HG03139 (cell line): ENCODE measurements at regions not wholly inside any gene's neighbourhood (a gene's known extent, or its start where the extent isn't known, plus 50 kb on each side); places are given as distances from the start of the nearest gene placed in this dataset.
A peak's percentile ranks its signal among the peaks of the same experiment; 100 is the strongest.

ENCODE experiments used
- ATAC-seq: cut with Tn5 transposase; IDR thresholded peaks from one replicate; pipeline ENCODE4 v1.9.1; 2021; ENCODE audit not compliant: unreplicated experiment

DNA sequence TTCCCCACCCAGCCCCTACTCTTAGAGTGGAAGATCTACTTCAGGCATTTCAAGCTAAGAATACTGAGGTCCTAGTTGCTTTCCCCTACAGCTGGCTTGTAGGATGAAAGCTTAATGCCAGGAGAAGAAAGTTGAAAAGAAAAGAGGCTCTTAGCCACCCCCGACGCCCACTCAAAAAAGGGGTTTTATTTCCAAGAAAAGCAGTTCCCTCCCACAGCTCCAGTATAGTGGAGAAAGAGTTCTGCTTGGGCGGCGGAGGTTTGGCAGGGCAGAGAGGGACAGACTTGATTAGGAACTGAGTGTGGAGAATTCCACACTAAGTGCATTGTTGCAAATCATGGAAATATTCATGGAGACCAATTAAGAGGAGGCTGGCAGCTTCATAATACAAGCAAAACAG is 470.9 kb downstream of the ETS1 start:
- no peak for ATAC-seq

DNA sequence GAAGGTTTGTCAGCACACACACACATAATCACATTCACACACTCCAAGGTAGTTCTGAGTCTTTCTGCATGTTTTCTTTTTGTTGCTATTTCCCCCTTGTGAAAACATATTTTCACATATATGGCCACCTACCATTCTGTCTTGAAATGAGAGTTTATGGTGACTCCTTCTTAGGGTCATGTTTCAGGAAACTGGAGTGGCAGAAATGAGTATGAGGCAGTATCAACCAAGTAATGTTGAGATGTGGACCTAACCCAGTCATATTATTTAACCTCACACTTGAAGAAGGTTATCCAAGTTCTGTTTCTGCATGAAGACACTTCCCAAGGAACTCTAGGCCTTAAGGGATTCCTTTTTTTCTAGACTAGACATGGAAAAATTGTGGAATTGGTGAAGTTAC is 481.4 kb downstream of the ETS1 start:
- no peak for ATAC-seq

DNA sequence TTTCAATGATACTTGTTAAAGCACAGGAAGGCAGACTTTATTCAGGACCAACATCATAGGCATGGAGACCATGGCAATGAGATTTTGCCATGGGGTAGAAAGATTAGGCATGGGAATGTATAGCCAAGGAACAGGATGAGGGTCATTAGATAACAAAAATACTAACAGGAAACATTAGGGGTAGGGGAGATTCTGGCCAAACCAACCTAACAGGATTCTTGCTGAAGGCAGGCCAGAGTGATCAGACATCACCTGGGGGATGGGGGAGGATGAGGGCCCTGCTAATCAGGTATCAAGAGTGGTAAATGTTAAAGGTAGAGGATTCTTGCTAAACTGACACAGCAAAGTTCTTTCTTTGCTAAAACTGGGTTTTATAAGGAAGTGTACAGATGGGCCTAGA is 481.8 kb downstream of the ETS1 start:
- no peak for ATAC-seq

DNA sequence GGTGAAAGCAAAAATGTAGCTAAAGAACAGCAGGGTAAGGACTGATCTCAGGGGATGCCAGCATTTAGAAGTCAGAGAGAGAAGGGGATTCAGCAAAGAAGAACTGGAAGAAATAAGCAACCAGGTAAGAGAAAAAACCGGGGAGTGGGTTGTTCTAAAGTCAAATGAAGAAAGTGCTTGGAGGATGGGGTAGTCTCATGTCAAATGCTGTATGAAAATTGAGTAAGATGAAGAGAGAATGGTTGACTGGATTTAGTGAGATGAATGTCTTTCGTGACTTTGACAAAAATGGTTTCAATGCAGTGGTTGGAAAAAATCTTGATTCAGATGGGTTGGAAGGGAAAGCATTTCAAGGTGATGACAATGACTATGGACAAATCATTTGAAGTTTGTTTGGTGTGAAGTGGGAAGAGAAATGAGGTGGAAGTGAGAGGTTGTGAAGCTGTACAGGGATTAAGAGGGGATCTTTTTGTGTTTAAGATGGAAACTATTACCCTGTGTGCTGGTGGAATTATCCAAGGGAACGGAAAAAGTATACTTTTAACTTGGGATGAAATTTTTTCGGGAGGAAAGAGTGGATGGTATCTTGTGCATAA is 484.0 kb downstream of the ETS1 start:
- no peak for ATAC-seq

DNA sequence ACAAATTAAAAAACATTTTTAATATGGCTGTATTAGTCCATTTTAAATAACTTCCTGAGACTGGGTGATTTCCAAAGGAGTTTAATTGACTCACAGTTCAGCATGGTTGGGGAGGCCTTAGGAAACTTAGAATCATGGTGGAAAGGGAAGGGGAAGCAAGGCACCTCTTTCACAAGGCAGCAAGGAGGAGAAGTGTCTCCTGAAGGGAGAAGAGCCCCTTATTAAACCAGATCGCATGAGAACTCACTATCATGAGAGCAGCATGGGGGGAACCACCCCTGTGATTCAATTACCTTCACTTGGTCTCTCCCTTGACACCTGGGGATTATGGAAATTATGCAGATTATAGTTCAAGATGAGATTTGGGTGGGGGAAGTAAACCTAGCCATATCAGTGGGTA is 488.6 kb downstream of the ETS1 start:
- no peak for ATAC-seq

DNA sequence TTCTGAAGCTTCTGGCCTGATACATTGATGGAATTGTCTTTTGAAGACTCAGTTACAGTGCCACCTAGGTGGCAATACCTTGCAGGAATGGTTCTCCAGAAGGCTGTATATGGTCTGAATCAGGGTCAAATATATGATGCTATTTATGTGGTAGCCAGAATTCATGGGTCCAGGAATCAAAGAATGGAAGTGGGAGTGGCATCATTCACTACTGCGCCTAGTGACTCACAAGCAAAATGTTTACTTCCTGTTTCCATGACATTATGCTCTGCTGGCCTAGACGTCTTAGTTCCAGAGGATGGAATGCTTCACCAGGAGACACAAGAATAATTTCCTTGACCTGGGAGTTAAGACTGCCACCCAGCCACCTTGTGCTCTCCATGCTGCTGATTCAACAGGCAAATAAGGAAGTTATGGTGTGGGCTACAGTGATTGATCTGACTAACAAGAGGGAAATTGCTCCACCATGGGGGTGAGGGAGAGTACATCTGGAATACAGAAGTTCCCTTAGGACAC is 491.8 kb downstream of the ETS1 start:
- no peak for ATAC-seq

DNA sequence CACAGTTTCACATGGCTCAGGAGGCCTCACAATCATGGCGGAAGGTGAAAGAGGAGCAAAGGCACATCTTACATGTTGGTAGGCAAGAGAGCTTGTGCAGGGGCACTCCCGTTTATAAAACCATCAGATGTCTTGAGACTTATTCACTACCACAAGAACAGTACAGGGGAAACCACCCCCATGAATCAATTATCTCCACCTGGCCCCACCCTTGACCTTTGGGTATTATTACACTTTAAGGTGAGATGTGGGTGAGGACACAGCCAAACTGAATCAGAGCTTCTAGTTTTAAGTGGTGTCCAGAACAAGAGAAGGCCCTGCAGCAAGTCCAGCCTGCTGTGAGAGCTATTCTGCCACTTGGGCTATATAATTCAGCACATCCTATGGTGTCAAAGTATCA is 493.7 kb downstream of the ETS1 start:
- no peak for ATAC-seq

DNA sequence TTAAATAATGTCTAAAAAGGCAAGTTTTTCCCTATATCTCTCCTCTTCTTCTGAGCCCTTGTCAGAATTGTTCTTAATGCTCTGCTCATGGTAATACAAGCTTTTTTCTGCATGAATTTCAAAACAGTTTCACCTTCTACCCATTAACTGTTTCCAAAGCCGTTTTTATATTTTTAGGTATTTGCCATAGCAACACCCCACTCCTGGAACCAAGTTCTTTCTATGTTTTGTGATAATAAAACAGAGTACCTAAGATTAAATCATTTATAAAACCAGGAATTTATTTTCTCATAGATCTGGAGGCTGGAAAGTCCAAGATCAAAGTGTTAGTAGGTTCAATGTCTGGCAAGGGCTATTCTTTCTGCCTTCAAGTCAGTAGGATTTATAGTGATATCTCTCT is 497.4 kb downstream of the ETS1 start:
- no peak for ATAC-seq

DNA sequence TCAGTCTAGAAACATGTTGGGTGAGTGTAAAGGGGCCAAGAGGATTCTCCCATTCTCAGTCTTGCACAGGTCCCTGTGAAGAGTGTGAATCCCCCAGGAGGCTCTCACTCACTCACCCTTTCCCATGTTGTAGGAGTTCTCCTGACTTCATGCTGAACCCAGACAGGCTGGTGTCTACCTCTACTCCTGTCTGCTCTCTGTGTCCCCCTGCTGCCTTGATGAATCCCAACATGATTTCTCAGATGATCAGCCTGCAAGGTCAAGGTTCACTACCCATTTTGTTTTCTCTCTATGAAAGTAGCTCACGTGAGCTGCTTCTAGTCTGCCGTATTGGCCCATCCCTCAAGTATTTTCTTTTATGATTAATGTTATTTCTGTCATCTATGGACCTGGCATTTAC is 500.6 kb downstream of the ETS1 start:
- no peak for ATAC-seq

DNA sequence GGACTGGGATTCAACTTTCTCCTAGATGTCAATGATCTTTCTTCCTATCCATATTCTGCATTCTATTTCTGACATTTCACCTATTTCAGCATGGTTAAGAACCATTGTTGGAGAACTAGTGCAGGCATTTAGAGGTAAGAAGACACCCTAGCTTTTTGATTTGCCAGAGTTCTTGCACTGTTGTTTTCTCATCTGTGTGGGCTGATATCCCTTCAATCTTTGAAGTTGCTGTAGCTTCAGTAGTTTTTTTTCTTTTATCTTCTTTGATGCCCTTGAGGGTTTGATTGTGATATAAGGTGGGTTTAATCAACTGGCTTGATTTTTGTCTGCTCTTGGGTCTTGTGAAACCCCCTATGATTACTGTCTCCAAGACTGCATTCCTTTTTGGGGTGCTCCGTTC is 502.1 kb downstream of the ETS1 start:
- ATAC-seq = no peak

DNA sequence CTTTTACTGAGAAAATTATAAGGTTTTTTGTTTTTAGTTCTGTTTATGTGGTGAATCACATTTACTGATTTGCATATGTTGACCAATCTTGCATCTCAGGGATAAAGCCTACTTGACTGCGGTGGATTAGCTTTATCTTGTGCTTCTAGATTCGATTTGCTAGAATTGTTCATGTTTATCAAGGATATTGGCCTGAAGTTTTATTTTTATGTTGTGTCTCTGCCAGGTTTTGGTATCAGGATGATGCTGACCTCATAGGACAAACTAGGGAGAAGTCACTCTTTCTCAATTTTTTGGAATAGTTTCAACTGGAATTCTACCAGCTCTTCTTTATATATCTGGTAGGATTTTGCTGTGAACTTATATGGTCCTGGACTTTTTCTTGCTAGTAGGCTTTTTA is 504.8 kb downstream of the ETS1 start:
- ATAC-seq = no peak

DNA sequence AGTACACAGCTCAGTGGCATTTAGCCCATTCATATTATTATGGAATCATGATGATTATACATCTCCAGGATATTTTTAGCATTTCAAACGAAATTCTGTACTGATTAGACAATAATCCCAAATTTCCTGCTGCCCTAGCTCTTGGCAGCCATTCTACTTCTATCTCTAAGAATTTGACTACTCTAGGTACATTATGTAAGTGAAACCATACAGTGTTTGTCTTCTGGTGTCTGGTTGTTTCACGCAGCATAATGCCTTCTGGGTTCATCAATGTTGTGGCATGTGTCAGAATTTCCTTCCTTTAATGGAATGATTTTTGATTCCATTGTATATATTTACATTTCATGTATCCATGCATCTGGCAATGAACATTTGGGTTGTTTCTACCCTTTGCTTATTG is 517.7 kb downstream of the ETS1 start:
- ATAC-seq = no peak

DNA sequence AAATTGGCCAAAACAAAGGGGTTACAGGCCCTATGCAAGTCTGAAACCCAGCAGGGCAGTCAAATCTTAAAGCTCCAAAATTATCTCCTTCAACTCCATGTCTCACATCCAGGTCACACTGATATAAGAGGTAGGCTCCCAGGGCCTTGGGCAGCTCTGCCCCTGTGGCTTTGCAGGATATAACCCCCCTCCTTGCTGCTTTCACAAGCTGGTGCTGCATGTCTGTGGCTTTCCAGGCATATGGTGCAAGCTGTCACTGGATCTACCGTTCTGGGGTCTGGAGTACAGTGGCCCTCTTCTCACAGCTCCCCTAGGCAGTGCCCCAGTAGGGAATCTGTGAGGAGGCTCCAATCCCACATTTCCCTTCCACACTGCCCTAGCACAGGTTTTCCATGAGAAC is 519.6 kb downstream of the ETS1 start:
- no peak for ATAC-seq

DNA sequence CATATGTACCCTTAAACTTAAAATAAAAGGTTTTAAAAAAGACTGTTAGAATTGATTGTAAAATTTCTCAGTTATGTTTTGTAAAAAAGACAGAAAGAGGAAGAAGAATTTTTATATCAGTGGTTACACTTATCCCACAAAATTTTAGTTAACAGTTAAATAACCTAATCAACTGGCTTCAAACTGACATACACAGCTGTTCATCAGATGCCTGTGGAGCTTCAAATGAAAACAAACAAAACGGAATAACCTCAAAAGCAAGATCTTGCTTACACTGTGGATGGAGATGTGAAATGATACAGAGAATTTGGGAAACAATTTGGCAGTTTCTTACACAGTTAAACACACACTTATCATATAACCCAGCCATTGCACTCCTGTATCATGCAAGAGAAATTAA is 521.0 kb downstream of the ETS1 start:
- ATAC-seq = no peak

DNA sequence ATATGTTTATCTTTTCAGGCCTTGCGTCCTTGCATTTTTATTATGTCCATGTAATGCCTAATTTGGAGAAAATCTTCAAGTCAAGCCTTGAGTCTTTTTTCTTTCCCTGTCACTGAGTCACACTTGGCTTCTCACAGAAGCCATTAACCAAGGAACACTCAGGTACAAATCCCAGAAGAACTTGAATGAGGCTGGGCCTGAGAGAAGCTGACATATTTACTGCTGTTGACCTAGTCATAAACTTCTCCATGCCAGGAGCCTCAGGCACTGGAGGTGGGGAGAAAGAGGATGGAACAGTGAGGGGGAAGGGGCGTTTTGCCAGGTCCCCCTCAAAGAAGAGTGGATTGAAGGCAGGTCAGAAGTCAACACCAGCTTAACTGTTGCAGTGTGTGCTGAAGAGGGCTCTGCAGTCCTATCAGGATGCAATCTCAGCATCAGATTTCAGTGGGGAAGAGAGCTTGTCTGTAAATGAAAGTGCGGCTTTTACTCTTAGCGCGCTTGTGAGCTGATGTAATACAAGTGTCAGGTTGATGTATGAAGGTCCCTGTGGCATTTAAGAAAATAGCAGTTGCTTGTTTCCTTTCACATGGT is 526.0 kb downstream of the ETS1 start:
- ATAC-seq = no peak

DNA sequence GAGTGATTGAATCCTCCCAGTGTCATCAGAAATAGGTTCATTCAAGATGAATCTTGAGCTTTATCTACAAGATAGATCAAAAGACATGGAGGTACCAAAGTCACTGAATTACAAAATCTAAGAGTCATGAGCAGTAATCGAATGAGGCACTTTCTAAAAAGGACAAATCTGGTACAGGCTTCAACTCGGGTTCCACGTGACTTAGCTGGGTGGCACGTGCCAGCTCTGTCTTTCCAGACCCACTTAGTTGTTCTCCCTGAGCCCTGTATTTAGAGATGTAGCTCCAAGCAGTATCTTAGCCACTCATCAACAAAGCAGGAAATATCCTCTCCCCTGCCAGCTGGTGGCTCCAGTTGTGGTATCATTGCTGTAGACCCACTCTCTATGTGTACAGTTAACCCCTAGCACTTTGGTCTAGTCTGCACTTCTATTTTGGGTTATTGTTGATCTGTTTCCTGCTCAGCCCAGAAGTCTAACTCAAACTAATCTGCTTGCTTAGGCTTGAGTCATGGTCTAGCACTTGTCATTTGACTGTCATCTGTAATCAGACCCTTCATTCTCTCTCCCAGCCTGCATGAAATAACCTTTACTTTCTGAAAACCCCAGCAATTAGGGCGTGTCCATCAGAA is 528.7 kb downstream of the ETS1 start:
- ATAC-seq = no peak

DNA sequence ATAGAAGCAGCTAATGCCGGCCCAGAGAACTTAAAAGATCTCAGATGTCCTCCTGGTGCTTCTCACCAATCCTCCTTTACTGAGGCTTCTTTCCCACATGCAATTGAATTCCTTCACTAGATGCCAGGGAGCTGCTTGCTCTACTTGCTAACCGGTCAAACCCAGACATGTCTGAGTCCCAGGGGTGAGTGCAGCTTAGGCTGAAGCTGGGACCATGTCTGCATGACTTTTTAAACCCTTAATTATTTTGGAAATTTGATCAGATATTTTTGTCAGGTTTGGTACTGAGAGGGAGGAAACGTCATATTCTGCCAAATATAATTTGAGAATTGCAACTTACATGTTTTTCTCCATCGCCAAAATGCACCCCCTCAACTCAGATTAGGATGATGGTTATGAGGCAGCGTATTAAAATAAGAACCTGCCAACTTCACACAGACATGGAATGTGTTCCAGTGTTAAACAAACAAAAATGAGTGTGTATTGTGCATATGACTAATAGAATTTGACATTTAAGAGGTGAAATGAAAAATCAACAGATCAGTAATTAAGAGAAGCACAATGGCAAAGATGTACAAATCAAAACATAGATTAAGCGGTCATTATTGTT is 529.5 kb downstream of the ETS1 start:
- ATAC-seq = no peak

DNA sequence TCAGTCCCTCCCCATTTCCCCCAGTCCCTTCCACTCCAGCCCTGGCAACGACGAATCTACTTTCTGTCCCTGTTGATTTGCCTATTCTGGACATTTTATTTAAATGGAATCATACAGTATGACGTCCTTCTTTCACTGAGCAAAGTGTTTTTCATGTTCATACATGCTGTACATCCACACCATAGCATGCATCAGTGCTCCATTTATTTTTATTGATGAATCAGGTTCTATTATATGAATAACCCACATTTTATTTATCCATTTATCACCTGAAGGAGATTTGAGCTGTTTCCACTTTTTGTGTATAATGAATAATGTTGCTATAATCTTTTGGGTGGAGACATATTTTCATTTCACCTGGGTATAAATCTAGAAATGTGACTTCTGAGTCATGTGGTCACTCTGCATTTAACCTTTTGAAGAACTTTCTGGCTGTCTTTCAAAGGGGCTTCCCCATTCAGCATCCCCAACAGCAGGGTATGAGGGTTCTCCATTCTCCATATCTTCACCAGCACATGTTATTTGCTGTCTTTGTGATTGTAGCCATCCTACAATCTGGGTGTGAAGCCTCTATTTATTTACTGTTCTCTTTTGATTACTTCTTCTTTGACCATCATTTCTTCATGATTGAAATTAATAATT is 531.7 kb downstream of the ETS1 start:
- no peak for ATAC-seq

DNA sequence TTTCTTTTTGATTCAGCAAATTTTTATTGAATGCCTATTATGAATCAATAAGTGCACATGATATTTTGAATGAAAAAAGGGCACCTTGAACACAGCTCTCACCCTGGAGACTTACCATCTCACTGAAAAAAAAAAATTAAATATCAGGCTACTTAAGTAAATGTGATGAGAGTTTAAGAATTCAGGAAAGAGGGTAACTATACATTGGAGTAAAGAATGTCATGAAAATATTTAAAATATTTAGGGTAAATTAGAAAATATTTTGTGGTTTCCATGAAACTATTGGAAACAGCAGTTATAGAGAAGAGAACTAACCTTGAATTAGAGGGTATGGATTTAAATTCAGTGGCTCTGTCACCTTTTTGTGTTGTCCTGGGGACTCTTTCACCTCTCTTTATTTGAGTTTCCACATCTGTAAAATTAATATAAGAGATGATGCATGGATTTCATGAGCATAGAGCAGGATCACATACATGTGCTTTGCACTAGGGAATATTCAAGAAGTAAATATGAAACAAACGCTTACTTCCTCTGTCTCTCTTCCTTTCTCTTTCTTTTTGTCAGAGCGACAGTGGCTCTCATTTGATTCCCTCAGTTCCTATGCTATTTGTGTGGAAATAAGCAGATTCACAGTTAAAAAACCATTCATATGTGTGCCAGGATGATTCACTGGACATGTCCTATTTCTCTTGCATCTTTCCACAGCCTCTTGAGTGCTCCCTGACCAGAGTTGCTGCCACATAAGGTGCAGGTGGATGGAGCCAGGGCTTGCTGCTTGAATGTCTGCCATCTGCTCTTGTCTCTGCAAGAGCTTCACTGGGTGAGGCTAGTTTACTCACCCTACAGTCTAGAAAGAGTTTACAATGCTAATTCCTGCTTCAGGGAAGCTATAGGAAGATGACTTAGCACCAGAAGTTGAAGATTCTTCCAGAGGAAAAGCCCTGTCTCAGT is 533.1 kb downstream of the ETS1 start:
- ATAC-seq = peak; percentile 69

DNA sequence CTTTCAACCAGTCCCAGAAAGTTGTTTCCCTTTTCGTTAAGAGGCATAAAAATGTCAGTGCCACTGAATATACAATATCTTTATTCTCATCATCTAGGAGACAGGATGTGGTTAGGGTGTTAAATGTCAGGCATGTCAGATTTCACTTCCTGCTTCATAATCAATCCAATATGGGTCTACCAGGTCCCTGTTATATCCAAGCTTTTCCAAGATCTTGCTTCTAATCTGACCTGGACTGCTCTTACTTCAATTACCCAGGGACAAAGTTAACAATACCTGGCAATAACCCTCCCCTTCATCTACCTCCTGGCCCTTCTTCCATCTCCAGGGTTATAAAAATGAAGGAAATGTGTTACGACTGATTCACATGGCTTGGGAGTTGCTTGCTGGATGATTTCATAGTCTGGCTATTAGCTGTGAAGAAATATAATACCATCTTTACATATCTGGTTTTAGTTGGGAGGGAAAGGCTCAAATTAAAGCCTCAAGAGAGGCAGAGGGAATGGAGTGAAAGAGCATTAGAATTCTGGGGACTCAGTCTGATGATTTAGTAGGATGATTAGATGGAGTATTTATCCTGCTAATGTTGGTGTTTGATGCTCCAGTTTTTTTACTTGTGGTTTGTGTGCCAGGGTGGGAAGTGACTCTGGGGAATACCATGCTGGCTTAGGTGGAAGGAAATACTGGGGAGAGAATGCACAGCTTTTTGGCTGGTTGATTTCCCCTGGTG is 534.3 kb downstream of the ETS1 start:
- peak; percentile 50 for ATAC-seq
